GM18868 (cell line): ENCODE measurements at regions not wholly inside any gene's neighbourhood (a gene's known extent, or its start where the extent isn't known, plus 50 kb on each side); places are given as distances from the start of the nearest gene placed in this dataset.
"Not testable (repeated sequence)": the region's sequence is repeated elsewhere in the genome, so short reads cannot be mapped to it uniquely, and the experiment has no call there.

ENCODE experiments used
- ATAC-seq: cut with Tn5 transposase; IDR thresholded peaks from one replicate; pipeline ENCODE4 v1.9.1; 2021; ENCODE audit warnings: mild to moderate bottlenecking, moderate library complexity; ENCODE audit not compliant: unreplicated experiment

DNA sequence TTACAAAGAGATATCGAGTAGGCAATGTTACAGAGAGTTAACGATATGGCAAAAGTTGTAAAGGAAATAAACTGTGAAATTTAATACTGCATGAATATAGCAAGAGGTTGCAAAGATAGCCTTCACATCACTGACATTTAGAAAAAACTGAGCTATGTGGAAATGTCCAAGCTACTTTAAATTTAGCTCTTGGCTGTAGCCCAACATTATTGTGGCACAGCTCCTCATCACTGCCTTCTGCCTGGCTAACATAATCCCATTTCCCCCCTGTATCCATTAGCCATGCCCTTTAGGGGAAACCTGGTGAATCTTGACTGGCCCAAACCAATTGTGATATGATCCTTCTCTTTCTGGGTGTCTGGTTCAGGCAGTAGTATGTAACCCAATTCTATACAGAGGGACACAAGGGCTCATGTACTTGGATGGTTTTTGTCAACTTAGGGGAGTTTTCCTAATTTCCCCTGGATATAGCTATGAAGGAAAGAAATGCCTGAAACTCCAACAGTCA lies 115.4 kb downstream of the PFDN4 start:
- no peak for ATAC-seq

DNA sequence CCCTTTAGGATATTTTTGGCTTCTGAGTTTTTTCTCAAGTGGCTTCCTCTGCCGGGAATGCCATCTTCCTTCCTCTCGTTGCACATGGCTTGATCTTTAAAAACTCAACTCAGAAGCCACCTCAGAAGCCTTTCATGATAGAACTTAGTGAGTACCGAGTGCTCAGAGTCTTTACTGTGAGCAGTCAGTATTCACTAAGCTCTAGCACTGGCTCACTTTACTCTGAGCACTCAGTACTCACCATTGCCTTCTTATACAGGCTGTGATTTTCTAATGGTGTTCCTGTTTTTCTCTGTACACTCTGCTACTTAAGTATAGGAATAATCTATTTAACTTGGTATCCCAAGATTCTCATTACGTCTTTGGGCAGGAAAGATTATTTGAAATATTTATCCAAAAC lies 116.2 kb downstream of the PFDN4 start:
- no peak for ATAC-seq

DNA sequence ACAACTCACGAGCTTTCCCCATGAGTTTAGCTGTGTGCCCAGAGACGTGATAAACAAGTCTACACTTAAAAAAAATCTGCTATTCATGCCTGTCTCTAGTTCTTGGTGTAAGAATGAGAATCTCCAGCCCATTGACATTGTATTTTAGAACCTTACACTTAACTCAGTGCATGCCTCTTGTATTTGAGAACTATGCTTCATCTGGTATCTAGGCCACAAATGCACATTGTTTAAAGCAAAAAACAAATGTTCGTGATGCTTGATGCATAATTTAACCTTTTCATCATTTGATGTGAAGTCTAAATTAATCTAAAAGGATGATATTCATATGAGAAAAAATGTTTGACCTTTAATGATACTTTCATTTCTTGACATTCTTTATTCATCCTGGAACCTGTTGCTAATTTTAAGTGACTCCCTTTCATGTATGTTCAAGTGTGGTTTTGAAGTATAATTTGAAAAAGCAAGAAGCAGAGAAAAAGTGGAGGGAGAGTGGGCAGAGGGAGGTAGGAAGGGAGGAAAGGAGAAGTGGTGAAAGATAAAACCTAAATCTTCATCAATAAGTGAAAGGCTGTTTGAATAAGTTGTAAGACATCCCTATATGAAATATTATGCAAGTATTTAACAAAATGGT lies 116.9 kb downstream of the PFDN4 start:
- no peak for ATAC-seq

DNA sequence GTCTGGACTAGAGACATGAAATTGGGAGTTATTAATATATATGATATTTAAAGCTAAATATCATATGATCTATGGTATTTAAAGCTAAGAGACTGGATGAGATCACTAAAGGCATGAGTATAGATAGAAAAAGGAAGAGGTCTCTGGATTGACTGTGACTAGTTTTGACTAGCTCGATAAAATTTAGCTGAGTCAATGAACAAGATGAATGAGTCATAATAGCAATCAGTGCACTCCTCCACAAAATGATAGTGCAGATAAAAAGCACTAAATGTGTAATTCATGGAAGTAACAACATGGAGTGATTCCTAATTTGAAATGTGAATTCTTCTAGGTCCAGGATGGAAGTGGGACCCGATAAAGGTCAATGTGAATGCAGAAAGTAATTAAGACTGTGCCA lies 127.4 kb downstream of the PFDN4 start:
- no peak for ATAC-seq

DNA sequence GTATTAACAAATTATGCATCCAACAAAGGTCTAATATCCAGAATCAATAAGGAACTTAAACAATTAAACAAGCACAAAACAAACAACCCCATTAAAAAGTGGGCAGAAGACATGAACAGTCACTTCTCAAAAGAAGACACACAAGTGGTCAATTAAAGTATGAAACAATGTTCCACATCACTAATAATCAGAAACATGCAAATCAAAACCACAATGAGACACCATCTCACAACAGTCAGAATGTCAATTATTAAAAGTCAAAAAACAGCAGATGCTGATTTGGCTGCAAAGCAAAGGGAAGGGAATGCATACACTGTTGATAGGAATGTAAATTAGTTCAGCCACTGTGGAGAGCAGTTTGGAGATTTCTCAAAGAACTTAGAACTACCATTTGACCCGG lies 129.3 kb downstream of the PFDN4 start:
- no peak for ATAC-seq

DNA sequence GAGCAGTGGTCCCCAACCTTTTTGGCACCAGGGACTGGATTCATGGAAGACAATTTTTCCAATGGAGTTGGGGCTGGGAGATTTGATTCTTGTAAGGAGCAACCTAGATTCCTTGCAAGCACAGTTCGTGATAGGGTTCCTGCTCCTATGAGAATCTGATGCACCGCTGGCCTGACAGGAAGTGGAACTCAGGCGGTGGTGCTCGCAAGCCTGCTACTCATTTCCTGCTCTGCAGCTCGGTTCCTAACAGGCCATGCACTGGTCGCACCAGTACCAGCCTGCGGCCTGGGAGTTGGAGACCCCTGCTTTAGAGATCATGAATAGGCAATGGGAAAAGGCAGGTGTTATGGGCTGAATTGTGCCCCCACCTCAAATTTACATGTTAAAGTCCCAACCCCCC lies 131.2 kb downstream of the PFDN4 start:
- no peak for ATAC-seq

DNA sequence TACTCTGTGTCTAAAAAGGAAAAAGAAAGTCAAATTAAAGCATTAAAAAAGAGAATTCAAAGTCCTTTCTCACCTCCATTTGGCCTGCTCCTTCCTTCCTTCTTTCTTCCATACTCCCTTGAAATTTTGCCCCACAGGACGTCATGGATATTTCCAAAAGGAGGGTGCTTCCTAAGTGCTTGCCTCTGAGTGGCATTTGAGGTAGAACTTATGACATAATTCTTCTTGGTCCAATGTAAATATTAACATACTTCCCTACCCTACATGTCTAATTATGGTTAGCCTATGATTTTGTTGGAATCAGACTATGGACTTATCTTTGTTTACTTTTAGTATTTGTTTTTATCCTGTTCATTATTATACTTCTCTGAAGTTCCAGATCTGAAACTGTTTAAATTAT lies 132.3 kb downstream of the PFDN4 start:
- ATAC-seq = no peak

DNA sequence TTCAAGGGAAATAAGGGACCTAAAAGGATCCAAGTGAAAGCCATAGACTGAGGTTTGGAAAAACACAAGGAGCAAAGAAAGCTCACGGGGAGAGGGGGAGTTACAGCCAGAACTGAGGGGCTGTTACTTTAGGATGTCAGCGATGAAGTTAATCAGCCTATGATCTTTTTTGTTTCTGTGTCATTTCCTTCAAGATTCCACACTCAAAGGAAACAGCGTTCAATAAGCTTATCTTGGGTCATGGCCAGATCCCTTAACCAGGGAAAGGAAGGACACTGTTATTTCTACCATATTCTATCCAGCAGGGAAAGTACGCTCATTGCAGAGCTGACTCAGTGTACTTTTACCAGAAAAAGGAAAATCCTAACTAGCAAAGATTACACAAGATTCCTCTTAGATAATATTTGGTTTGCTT lies 132.8 kb downstream of the PFDN4 start:
- no peak for ATAC-seq

DNA sequence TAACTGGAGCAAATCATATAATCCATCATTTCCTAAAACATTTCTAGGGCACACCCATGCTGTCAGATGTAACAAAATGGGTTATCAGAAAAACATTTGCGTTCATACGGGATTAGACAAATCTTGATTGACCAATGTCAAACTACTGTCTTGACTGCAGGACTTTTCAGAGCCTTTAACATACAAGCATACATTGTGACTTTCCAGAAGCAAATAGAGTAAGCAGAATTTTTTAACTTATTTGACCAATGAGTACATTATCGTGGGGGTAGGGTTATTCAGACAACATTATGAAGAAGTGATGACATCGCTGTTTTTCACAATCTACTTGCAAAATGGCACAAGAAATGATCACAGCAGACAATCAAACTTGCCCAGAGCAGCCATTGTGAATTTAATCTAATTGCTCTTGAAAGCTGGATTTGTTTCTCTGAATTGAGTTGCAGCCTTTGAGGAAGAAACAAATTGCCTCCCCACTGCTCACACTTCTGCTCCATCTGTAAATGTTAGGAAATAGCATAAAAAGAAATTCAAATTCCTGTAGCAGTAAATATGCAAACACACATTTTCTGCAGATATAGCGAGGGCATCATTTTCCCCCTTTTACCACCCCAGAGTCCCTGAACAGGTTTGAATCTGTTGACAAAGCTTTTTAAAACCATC lies 133.0 kb upstream of the DOK5 start:
- ATAC-seq = no peak

DNA sequence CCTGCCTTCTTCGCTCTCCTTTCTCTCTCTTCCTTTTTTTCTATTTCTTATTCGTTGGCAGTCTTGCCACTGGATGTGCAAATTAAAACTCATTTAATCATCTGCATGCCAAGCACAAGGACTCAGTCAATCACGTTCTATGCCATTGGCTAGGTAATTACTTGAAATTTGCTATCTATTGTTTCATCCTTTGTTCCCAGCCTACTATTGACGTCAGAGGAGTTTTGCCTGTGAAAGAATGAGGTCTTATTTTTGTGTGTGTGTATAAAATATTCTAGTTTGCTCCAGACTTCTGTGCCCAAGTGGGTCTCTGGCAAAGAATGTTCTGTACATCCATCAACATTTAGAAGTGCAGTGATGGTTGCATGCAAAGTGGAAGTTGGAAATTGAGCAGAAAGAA lies 132.3 kb upstream of the DOK5 start:
- no peak for ATAC-seq

DNA sequence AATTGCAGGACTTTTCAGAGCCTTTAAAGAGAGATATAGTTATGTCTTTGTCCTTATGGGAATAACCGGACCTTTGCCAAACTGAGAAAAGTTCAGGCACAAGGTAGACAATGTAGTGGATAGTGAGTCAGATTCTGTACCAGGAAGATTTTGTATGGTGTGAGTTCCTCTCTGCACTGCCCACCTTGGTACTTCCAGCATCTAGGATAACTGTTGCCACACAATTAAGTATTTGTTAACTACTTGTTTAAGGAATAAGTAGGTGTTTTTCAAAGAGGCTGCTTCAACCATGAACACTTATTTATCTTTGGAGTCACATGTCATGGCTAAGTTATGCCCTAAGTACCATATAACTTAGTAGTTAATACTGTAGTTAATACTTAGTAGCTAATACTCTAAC lies 131.8 kb upstream of the DOK5 start:
- ATAC-seq = no peak

DNA sequence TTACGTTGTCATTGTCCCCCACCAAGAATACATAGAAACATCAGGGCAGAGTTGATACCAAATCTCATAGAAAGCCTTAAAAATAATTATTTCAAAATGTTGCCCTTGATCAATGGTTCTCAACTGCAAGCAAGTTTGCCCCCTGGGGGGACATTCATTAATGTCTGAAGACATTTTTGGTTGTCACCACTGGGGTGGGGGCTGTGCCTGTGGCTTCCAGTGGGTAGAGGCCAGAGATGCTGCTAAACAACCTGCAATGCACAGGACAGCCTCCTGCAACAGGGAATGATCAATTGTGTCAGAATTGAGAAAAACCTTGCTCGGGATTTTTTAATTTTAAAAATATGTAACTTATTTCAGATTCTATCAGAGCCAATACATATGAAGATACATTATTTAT lies 130.6 kb upstream of the DOK5 start:
- no peak for ATAC-seq

DNA sequence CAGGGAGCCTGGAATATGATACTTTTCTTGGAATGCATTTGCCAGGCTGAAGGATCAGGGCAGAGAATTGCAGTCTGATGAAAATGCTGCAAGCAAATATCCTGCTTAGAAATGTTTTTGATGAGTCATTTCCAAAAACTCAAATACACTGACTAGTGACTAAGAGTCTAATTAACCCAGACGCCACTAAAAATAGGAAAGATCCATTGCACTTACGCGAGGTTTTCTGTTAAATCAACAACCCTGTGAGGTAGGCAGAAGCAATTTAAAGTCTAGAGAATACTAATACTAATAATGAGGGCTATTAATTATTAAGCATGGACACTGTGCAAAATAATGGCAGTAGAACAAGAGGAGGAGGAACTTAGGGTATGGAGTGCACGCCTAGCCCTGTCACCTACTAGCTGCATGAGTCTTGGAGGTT lies 130.1 kb upstream of the DOK5 start:
- peak; percentile 54 for ATAC-seq

DNA sequence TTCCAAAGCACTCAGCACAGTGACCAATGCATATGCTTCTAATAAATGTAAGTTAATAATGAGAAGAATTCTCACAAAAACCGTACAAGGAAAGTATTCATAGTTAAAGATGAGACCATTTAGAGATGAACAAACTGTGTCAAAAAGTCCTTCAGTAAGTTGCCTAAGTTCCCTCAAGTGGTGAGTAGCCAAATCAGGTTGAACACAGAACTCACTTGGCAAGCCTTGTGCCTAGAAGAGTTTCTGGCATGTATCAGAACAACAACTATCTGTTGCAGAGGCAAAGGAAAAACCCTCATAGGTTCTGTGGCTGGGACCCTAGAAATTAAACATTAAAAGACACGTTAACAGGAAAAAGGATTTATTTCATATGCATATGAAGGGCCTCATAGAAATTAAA lies 129.6 kb upstream of the DOK5 start:
- ATAC-seq = no peak

DNA sequence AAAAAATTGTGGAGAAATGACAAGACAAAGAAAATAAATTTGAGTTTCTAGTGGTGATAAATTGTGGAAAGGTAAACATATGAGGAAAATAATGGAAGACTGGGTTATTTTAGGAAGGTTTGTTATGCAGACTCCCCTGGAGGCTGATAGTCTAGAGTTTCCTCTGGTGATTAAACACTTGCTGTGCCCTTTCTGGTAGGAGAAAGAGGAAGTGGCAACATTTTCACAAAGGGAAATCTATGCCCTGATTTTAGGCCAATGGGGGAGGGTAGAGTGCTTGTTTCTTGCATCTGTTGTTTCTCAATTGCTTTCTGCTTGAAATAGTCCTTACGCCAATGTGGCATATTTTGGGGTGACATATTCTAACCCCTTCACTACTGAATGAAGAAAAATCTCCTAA lies 129.1 kb upstream of the DOK5 start:
- ATAC-seq = no peak

DNA sequence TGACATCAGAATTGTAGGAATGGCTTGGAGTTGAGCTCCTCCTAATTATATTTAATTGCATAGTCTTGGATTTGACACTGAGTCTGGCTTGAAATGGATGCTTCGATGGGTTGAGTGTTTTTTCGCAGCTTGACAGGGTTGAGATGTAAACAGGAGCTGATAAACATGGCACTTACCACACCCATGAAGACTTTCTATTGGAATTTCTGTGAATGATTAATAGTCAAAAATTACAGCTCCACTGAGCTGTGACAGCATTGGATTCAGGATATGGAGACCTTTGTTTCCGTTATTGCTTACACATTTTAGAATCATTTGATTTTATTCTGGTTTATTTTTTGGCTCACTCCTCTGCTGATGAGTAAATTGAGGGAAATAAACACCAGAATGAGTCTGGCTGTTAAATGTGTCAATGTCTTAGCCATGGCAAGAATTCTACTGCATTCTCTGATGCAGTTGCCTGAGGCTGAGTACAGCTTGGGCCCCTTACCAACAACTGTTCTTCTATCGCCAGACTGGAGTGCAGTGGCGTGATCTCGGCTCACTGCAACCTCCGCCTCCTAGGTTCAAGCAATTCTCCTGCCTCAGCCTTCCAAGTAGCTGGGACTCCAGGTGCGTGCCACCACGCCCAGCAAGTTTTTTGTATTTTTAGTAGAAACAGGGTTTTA lies 128.1 kb upstream of the DOK5 start:
- ATAC-seq = no peak

DNA sequence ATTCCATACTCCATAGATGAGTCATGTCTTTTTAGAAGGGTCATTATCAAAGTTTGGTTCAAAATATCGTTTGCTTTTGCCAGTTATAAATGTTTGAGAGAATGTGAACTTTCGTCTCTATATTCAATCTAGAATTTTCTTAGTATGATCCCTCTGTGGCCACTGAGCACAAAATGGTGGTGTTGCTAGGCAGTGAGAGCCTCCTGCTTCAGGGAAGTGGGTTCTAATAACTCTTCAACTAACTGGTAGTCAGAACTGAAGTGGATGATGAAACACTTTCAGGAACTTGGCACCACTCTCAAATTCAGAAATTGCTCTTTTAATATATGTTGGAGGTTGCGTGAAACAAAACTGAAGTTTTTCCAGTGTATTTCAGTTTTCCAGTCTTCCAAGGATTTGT lies 125.0 kb upstream of the DOK5 start:
- ATAC-seq = no peak

DNA sequence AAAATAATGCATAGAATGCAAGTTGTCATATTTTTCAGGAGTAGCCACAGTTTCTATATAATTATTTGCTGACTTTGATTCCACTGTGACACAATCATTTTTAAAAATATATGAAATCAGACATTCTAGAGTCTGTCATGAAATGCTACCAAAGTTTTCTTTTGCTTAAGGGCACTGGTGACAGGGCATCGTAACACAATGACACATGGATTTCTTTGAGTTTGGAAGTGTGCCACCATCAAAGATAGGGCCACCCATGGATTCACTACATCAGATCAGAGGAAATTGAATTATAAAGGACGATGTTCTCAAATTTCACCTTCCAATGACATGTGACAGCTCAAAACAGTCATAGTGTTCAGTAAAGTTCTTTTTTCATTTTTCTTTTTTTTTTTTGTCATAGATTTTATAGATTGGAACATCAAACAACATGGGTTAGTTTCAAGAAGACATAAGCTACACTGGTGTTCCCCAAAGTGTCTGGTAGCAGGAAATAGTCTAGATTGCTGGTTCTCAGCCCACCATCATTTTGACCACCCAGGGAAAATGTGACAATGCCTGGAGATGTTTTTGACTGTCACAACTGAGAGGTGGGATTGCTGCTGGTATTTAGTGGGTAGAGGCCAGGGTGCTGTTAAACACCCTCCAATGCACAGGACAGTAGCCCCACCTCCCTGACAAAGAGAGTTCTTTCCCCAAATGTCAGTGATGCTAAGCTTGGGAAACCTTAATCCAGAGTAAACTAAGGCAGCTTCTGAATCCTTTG lies 123.8 kb upstream of the DOK5 start:
- no peak for ATAC-seq

DNA sequence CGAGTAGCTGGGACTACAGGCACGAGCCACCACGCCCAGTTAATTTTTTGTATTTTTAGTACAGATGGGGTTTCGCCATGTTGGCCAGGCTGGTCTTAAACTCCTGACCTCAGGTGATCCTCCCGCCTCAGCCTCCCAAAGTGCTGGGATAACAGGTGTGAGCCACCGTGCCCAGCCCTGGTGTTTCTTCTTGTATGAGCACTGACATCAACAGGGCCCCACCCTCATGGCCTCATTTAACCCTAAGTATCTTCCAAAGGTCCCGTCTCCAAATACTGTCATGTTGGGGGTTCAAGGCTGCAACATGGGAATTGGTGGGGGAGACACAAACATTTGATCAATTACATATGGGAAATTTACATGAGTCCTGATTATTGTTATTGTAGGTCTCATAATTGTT lies 122.9 kb upstream of the DOK5 start:
- not testable (repeated sequence) for ATAC-seq

DNA sequence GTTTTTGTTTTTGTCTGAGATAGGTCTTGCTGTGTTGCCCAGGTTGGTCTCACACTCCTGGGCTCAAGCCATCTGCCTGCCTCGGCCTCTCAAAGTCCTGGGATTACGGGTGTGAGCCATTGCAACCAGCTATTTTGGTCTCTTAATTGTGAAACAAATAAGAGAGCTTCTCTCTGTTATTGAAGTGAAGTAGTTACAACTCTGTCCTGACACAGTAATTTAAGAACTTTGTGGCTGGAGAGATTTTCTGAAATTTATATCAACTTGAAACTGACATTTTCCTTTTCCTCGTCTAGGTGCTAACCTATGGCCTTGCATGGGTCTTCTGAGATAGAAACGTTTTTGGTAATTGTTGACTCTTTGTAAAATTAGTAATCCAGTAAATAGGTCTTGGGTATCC lies 122.1 kb upstream of the DOK5 start:
- no peak for ATAC-seq

DNA sequence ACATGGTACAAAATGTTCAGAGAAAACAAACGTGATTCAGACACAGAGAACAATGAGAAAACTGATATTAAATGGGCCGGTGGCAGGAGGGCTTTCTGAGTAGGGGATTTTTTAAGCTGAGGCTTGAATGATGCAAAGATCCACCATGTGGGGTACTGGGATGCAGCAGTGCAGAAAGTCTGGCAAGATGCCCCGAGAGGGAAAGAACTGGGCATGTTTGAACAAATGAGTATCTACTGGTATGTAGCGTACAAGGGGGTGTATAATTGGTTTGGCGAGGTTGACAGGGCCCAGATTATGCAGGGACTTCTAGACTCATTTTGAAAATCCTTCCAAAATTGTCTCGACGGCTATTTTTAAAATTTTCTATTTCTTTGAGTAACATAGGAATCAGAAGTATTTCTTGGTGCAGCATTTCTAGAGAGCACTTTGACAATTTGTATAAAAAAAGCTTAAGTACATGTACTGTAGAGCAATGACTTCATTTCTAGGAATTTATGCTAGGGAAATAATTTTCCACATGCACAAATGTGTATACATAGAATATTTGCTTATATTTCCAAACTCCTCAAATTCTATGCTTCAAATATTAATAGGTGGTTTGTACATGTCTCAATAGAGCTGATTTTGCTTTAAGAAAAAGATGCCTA lies 119.6 kb upstream of the DOK5 start:
- no peak for ATAC-seq
